B cell (primary cell): ENCODE measurements at regions not wholly inside any gene's neighbourhood (a gene's known extent, or its start where the extent isn't known, plus 50 kb on each side); places are given as distances from the start of the nearest gene placed in this dataset.
"Not testable (repeated sequence)": the region's sequence is repeated elsewhere in the genome, so short reads cannot be mapped to it uniquely, and the experiment has no call there.

ENCODE experiments used
- ATAC-seq: fragments of 200-7000 bp; cut with Tn5 transposase; one replicate; pipeline ENCODE4 v1.10.0; 2021; ENCODE audit warnings: low read depth, mild to moderate bottlenecking, moderate number of reproducible peaks, moderate library complexity
- CTCF ChIA-PET: fragments of 350-600 bp; sonication (Branson Sonifier 250); formaldehyde crosslinking; loops from one replicate; lab custom pipeline; 2021; ENCODE audit warnings: antibody characterized with exemption, inconsistent platforms; lab: Charles Lee
- POLR2A ChIA-PET: fragments of 350-600 bp; sonication (Branson Sonifier 250); formaldehyde crosslinking; loops from one replicate; lab custom pipeline; 2021; ENCODE audit warnings: antibody characterized with exemption; lab: Charles Lee
- DNase-seq: peaks from one replicate; pipeline ENCODE4 v3.0.0; 2013
- H2AFZ ChIP-seq: 2 replicates; pipeline ENCODE4 v1.6.1; 2012; ENCODE audit warnings: mild to moderate bottlenecking, low read depth, low read length; ENCODE audit not compliant: insufficient read depth, poor library complexity, severe bottlenecking
- H3K27ac ChIP-seq, 2 donors: 1 replicate in 1 of 2; 2 replicates in 1 of 2; pipeline ENCODE4 v1.5.1; 2012 to 2013; ENCODE audit warnings: low read length in 2 of 2, mild to moderate bottlenecking in 2 of 2, moderate library complexity in 1 of 2
- H3K27me3 ChIP-seq, 4 experiments: fragments of 200-600 bp in 1 of 4; sonication (generic) in 1 of 4; replicated peaks in 1 of 4; 1 replicate in 2 of 4; 2 replicates in 2 of 4; pipeline versions ENCODE4 v1.6.1 to v1.7.0; 2013 to 2016; ENCODE audit warnings: low read length in 3 of 4, mild to moderate bottlenecking in 2 of 4, mixed read lengths in 1 of 4, moderate library complexity in 1 of 4; ENCODE audit not compliant: insufficient read depth in 4 of 4, control insufficient read depth in 3 of 4; ENCODE audit errors: control extremely low read depth in 1 of 4
- H3K36me3 ChIP-seq, 2 experiments: replicated peaks in 1 of 2; 1 replicate in 1 of 2; 2 replicates in 1 of 2; pipeline versions ENCODE4 v1.6.1 to v1.7.1; 2013; ENCODE audit warnings: low read length in 1 of 2; ENCODE audit not compliant: insufficient read depth in 2 of 2, control insufficient read depth in 1 of 2; ENCODE audit errors: control extremely low read depth in 1 of 2, extremely low read depth in 1 of 2
- H3K4me1 ChIP-seq, 2 donors: fragments of 200-600 bp in 1 of 2; sonication (generic) in 1 of 2; 1 replicate in 1 of 2; 2 replicates in 1 of 2; pipeline versions ENCODE4 v1.5.1 to v1.6.1; 2013 to 2017; ENCODE audit warnings: low read length in 2 of 2; ENCODE audit not compliant: control insufficient read depth in 2 of 2, insufficient read depth in 2 of 2
- H3K4me2 ChIP-seq: replicated peaks from 2 replicates; pipeline ENCODE3; 2012; ENCODE audit warnings: mild to moderate bottlenecking, low read depth, low read length; ENCODE audit not compliant: poor library complexity, severe bottlenecking
- H3K4me3 ChIP-seq, 5 experiments: fragments of 200-600 bp in 1 of 5; sonication (generic) in 1 of 5; 1 replicate in 3 of 5; 2 replicates in 2 of 5; pipeline versions ENCODE4 v1.5.1 to v1.7.0; 2011 to 2016; ENCODE audit warnings: low read length in 4 of 5, mild to moderate bottlenecking in 4 of 5, low read depth in 2 of 5, control low read depth in 1 of 5, moderate library complexity in 1 of 5; ENCODE audit not compliant: insufficient read depth in 1 of 5; ENCODE audit errors: control extremely low read depth in 1 of 5, extremely low read depth in 1 of 5
- H3K79me2 ChIP-seq: fragments of 200-600 bp; sonication (generic); one replicate; pipeline ENCODE4 v1.6.0; 2016; ENCODE audit warnings: low read length; ENCODE audit not compliant: control insufficient read depth, insufficient read depth
- H3K9ac ChIP-seq: fragments of 200-600 bp; sonication (generic); 2 replicates; pipeline ENCODE4 v1.6.1; 2017; ENCODE audit warnings: mild to moderate bottlenecking, low read length, moderate library complexity
- H3K9me3 ChIP-seq, 3 donors: one replicate each; pipeline versions ENCODE4 v1.6.1 to v1.7.1; 2013; ENCODE audit warnings: low read length in 2 of 3; ENCODE audit not compliant: control insufficient read depth in 2 of 3, insufficient read depth in 1 of 3; ENCODE audit errors: control extremely low read depth in 1 of 3
- H4K20me1 ChIP-seq: 2 replicates; pipeline ENCODE4 v1.6.0; 2012; ENCODE audit warnings: mild to moderate bottlenecking, low read length; ENCODE audit not compliant: insufficient read depth, control insufficient read depth, poor library complexity, severe bottlenecking
- H3K27ac Mint-ChIP-seq: one replicate; pipeline ENCODE4 v1.8.0; 2021; ENCODE audit warnings: mixed read lengths
- H3K27me3 Mint-ChIP-seq: one replicate; pipeline ENCODE4 v1.8.0; 2021; ENCODE audit warnings: mixed read lengths
- H3K4me1 Mint-ChIP-seq: one replicate; pipeline ENCODE4 v1.8.0; 2021; ENCODE audit warnings: mixed read lengths
- H3K4me3 Mint-ChIP-seq: one replicate; pipeline ENCODE4 v1.8.0; 2021; ENCODE audit warnings: mixed read lengths
- H3K9me3 Mint-ChIP-seq: one replicate; pipeline ENCODE4 v1.8.0; 2022; ENCODE audit warnings: mixed read lengths; ENCODE audit not compliant: insufficient read depth
- WGBS: methylation state at CpG from one replicate; pipeline ENCODE4 v1.1.5; 2013; ENCODE audit warnings: missing lambda C conversion rate; ENCODE audit not compliant: insufficient coverage; 5-methylcytosine and 5-hydroxymethylcytosine counted together
- intact Hi-C: fragments of 100-400 bp; cut with micrococcal nuclease; formaldehyde crosslinking; loops from one replicate; pipeline ENCODE4 v1.10.0; 2022

GRCh38 chr7:32667586-32667985, 172.3 kb downstream of the AVL9 start:
- H3K4me2 ChIP-seq, H3K9me3 ChIP-seq, H3K4me1 ChIP-seq, H3K4me3 Mint-ChIP-seq, intact Hi-C loops, ATAC-seq, H3K27ac Mint-ChIP-seq, H3K9me3 Mint-ChIP-seq, H3K79me2 ChIP-seq, H3K4me3 ChIP-seq, CTCF ChIA-PET, POLR2A ChIA-PET, H3K27ac ChIP-seq, H3K27me3 Mint-ChIP-seq, H4K20me1 ChIP-seq, H3K9ac ChIP-seq, H3K4me1 Mint-ChIP-seq, H2AFZ ChIP-seq, H3K36me3 ChIP-seq, H3K27me3 ChIP-seq, DNase-seq: not testable (repeated sequence)
- WGBS, result 100% methylated on average over 6 of the region's 9 CpGs

- intact Hi-C loops, H2AFZ ChIP-seq, H3K4me2 ChIP-seq: not testable (repeated sequence)
Observed at GRCh38 chr7:32663805-32664211, 168.5 kb downstream of the AVL9 start.

GRCh38 chr7:32662509-32662908, 167.2 kb downstream of the AVL9 start:
- H3K27me3 ChIP-seq, H3K4me2 ChIP-seq, H3K27ac Mint-ChIP-seq, H2AFZ ChIP-seq, ATAC-seq, CTCF ChIA-PET, DNase-seq, H3K9ac ChIP-seq, H3K9me3 ChIP-seq, intact Hi-C loops, H3K79me2 ChIP-seq, H3K9me3 Mint-ChIP-seq, H3K27me3 Mint-ChIP-seq, H3K4me3 Mint-ChIP-seq, H3K36me3 ChIP-seq, POLR2A ChIA-PET, H3K4me3 ChIP-seq, H3K4me1 ChIP-seq, H3K4me1 Mint-ChIP-seq, H3K27ac ChIP-seq, H4K20me1 ChIP-seq: not testable (repeated sequence)
- 100% methylated on average over 1 of the region's 4 CpGs for WGBS

More at GRCh38 chr7:32663805-32664211, 168.5 kb downstream of the AVL9 start:
- H3K27me3 ChIP-seq, H3K9ac ChIP-seq, DNase-seq, H3K4me1 Mint-ChIP-seq, CTCF ChIA-PET, H3K27ac Mint-ChIP-seq, H3K4me3 ChIP-seq, H3K36me3 ChIP-seq, H3K79me2 ChIP-seq, H3K27me3 Mint-ChIP-seq, H3K27ac ChIP-seq, H3K9me3 ChIP-seq, H3K4me3 Mint-ChIP-seq, H3K9me3 Mint-ChIP-seq, ATAC-seq, POLR2A ChIA-PET, H4K20me1 ChIP-seq, H3K4me1 ChIP-seq: not testable (repeated sequence)
- WGBS, result no CpG with 5 or more reads among the region's 5 CpGs
